Muscle of arm (tissue), 1 donor: ENCODE measurements at regions not wholly inside any gene's neighbourhood (a gene's known extent, or its start where the extent isn't known, plus 50 kb on each side); places are given as distances from the start of the nearest gene placed in this dataset.
"Not testable (repeated sequence)": the region's sequence is repeated elsewhere in the genome, so short reads cannot be mapped to it uniquely, and the experiment has no call there.

Source experiments
- DNase-seq: peaks from one replicate; pipeline ENCODE4 v3.0.0-alpha.2; 2013

- DNase-seq, result no peak
These were observed 133.7 kb upstream of the ID2 start for GRCh38 chr2:8548065-8548618.

- DNase-seq, result no peak
These were observed 133.2 kb upstream of the ID2 start for GRCh38 chr2:8548619-8549150.

- no peak for DNase-seq
These were observed 132.5 kb upstream of the ID2 start for GRCh38 chr2:8549273-8549922.

- DNase-seq, result no peak
These were observed 131.9 kb upstream of the ID2 start for GRCh38 chr2:8549942-8550341.

GRCh38 chr2:8550481-8550880, 131.4 kb upstream of the ID2 start:
- DNase-seq, result no peak

GRCh38 chr2:8550937-8551621, 130.8 kb upstream of the ID2 start:
- no peak for DNase-seq

GRCh38 chr2:8551622-8552074, 130.2 kb upstream of the ID2 start:
- DNase-seq, result no peak

GRCh38 chr2:8552293-8552801, 129.5 kb upstream of the ID2 start:
- no peak for DNase-seq

GRCh38 chr2:8553643-8554042, 128.2 kb upstream of the ID2 start:
- DNase-seq, result no peak

- no peak for DNase-seq
These were observed 127.5 kb upstream of the ID2 start for GRCh38 chr2:8554296-8554806.

GRCh38 chr2:8555543-8555942, 126.3 kb upstream of the ID2 start:
- DNase-seq, result no peak

GRCh38 chr2:8558096-8558495, 123.8 kb upstream of the ID2 start:
- no peak for DNase-seq

- no peak for DNase-seq
These were observed 122.9 kb upstream of the ID2 start for GRCh38 chr2:8558956-8559355.

GRCh38 chr2:8559805-8560204, 122.1 kb upstream of the ID2 start:
- no peak for DNase-seq

GRCh38 chr2:8561692-8562091, 120.2 kb upstream of the ID2 start:
- not testable (repeated sequence) for DNase-seq

- no peak for DNase-seq
These were observed 117.9 kb upstream of the ID2 start for GRCh38 chr2:8563814-8564474.

- no peak for DNase-seq
These were observed 117.4 kb upstream of the ID2 start for GRCh38 chr2:8564475-8564874.

- DNase-seq, result no peak
These were observed 116.3 kb upstream of the ID2 start for GRCh38 chr2:8565399-8566154.

- no peak for DNase-seq
These were observed 115.6 kb upstream of the ID2 start for GRCh38 chr2:8566155-8566670.

GRCh38 chr2:8566774-8567468, 114.9 kb upstream of the ID2 start:
- no peak for DNase-seq
